ENCODE measurements at regions not wholly inside any gene's neighbourhood (a gene's known extent, or its start where the extent isn't known, plus 50 kb on each side); places are given as distances from the start of the nearest gene placed in this dataset.

DNA sequence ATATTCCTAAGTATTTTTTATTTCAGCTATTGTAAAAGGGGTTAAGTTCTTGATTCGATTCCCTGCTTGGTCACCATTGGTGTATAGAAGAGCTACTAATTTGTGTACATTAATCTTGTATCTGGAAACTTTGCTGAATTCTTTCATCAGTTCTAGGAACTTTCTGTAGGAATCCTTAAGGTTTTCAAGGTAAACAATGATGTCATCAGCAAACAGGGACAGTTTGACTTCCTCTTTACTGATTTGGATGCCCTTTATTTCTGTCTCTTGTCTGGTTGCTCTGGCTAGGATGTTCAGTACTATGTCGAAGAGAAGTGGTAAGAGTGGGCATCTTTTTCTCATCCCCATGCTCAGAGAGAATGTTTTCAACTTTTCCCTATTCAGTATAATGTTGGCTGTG lies 252.7 kb downstream of the NR4A2 start:
- H3K36me3 ChIP-seq (ENCODE audit: control insufficient read depth, low read length): no peaks in the 10 kb centered on the region
- H3K27me3 ChIP-seq (ENCODE audit: control insufficient read depth, low read length): no peaks in the 10 kb centered on the region
- H3K4me1 ChIP-seq (ENCODE audit: control insufficient read depth, low read length): no peaks in the 10 kb centered on the region
- H3K27ac ChIP-seq (ENCODE audit: low read depth, low read length): no peak overlapping the region
- H3F3A ChIP-seq (ENCODE audit: control insufficient read depth, insufficient read depth): no peaks in the 10 kb centered on the region
- TF ChIP-seq EZH2phosphoT487 (IDR thresholded peaks at IDR 0.05; ENCODE audit: borderline replicate concordance, low read length) (no peak), CTCF (IDR thresholded peaks at IDR 0.05; ENCODE audit: low read depth, low read length, poor library complexity, severe bottlenecking) (no peak)
- H3K4me2 ChIP-seq (ENCODE audit: low read length): no peak overlapping the region
- no peaks in the 10 kb centered on the region for H4K20me1 ChIP-seq (ENCODE audit: control insufficient read depth, insufficient read depth, low read depth, low read length)
- no peaks in the 10 kb centered on the region for H3K9me3 ChIP-seq (ENCODE audit: control insufficient read depth, insufficient read depth, low read length)
- no peaks in the 10 kb centered on the region for H3K79me2 ChIP-seq (ENCODE audit: control insufficient read depth, low read length)
- H3K4me3 ChIP-seq (ENCODE audit: low read length): no peak overlapping the region
- H3K9me2 ChIP-seq (replicated peaks; ENCODE audit: control insufficient read depth, low read length): no peaks in the 10 kb centered on the region

DNA sequence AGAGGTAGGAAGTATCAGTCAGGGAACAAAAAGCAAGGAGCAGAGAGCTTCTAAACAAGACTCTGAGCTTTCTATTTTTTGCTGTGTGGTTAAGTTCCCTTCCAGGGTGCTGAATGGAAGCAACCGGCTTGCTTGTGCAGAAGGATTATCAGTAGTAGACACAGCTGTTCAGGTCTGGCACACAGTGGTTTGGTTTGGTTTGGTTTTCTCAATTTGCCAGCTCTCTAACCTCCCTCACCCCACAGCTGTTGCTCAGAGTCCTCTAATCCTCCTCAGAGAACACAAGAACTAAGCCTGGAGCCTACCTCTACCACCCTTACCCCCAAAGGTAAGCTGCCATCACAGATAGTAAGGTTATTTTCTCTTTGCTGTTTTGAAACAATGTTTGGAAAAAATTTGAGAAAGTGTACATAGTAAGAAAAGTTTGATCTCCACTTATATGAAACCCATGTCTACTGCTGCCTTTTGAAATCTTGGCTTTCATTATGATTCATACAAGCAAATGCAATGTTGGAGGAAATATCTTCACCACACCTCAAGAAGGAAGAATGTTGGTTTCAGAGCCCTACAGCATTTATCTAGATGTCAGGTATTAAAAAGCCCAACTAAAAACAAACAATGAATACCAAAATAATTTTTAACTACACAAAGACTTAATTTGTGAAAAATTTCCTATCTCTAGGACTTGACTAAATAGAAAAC lies 255.3 kb downstream of the NR4A2 start:
- Histone ChIP-seq H3K4me1 (ENCODE audit: control insufficient read depth, low read length) (no peaks in the 10 kb centered on the region), H3K79me2 (ENCODE audit: control insufficient read depth, low read length) (no peaks in the 10 kb centered on the region), H3K9me3 (ENCODE audit: control insufficient read depth, insufficient read depth, low read length) (no peaks in the 10 kb centered on the region), H3K27me3 (ENCODE audit: control insufficient read depth, low read length) (no peaks in the 10 kb centered on the region), H3F3A (ENCODE audit: control insufficient read depth, insufficient read depth) (no peaks in the 10 kb centered on the region), H3K4me3 (ENCODE audit: low read length) (no peak overlapping the region), H3K9me2 (replicated peaks; ENCODE audit: control insufficient read depth, low read length) (no peaks in the 10 kb centered on the region), H3K36me3 (ENCODE audit: control insufficient read depth, low read length) (no peaks in the 10 kb centered on the region), H4K20me1 (ENCODE audit: control insufficient read depth, insufficient read depth, low read depth, low read length) (no peaks in the 10 kb centered on the region), H3K27ac (ENCODE audit: low read depth, low read length) (no peak overlapping the region), H3K4me2 (ENCODE audit: low read length) (no peak overlapping the region)
- TF ChIP-seq EZH2phosphoT487 (IDR thresholded peaks at IDR 0.05; ENCODE audit: borderline replicate concordance, low read length) (no peak), CTCF (IDR thresholded peaks at IDR 0.05; ENCODE audit: low read depth, low read length, poor library complexity, severe bottlenecking) (no peak)

- H3F3A ChIP-seq (ENCODE audit: control insufficient read depth, insufficient read depth): no peaks in the 10 kb centered on the region
- H3K9me3 ChIP-seq (ENCODE audit: control insufficient read depth, insufficient read depth, low read length): no peaks in the 10 kb centered on the region
- H3K27me3 ChIP-seq (ENCODE audit: control insufficient read depth, low read length): no peaks in the 10 kb centered on the region
- H3K4me1 ChIP-seq (ENCODE audit: control insufficient read depth, low read length): no peaks in the 10 kb centered on the region
- no peaks in the 10 kb centered on the region for H3K79me2 ChIP-seq (ENCODE audit: control insufficient read depth, low read length)
- no peaks in the 10 kb centered on the region for H3K9me2 ChIP-seq (replicated peaks; ENCODE audit: control insufficient read depth, low read length)
- no peak overlapping the region for H3K4me2 ChIP-seq (ENCODE audit: low read length)
- H4K20me1 ChIP-seq (ENCODE audit: control insufficient read depth, insufficient read depth, low read depth, low read length): no peaks in the 10 kb centered on the region
- no peaks in the 10 kb centered on the region for H3K36me3 ChIP-seq (ENCODE audit: control insufficient read depth, low read length)
- H3K27ac ChIP-seq (ENCODE audit: low read depth, low read length): no peak overlapping the region
- no peak overlapping the region for H3K4me3 ChIP-seq (ENCODE audit: low read length)
- TF ChIP-seq EZH2phosphoT487 (IDR thresholded peaks at IDR 0.05; ENCODE audit: borderline replicate concordance, low read length): no peak
- no peak for TF ChIP-seq CTCF (IDR thresholded peaks at IDR 0.05; ENCODE audit: low read depth, low read length, poor library complexity, severe bottlenecking)
Measured at GRCh38 chr2:156065912-156066311, 266.6 kb downstream of the NR4A2 start.

Data from DOHH2 (cell line).